Adrenal gland (tissue), 9 donors: ENCODE measurements at regions not wholly inside any gene's neighbourhood (a gene's known extent, or its start where the extent isn't known, plus 50 kb on each side); places are given as distances from the start of the nearest gene placed in this dataset.
A peak's percentile ranks its signal among the peaks of the same experiment; 100 is the strongest.

Experiments used
- DNase-seq, 7 donors: peaks; one replicate each; pipeline ENCODE4 v3.0.0-alpha.2; 2019 to 2020
- H3K27ac ChIP-seq, 5 donors: fragments of 200-600 bp; sonication (generic) in 4 of 5; 1 replicate in 3 of 5; 2 replicates in 2 of 5; pipeline versions ENCODE4 v1.5.1 to v1.8.0; 2016 to 2020; ENCODE audit warnings: mild to moderate bottlenecking in 1 of 5
- H3K27me3 ChIP-seq: fragments of 200-600 bp; 2 replicates; pipeline ENCODE4 v1.8.0; 2021
- H3K36me3 ChIP-seq, 2 donors: fragments of 200-600 bp; replicated peaks in 1 of 2; 1 replicate in 1 of 2; 2 replicates in 1 of 2; pipeline versions ENCODE4 v1.5.1 to v1.8.0; 2018 to 2022
- H3K4me1 ChIP-seq, 2 donors: fragments of 200-600 bp; replicated peaks in 1 of 2; 1 replicate in 1 of 2; 2 replicates in 1 of 2; pipeline versions ENCODE4 v1.5.1 to v1.8.0; 2018 to 2021
- H3K4me3 ChIP-seq, 4 donors: fragments of 200-600 bp; sonication (generic) in 3 of 4; one replicate each; pipeline ENCODE4 v1.5.1; 2016 to 2018
- H3K9me3 ChIP-seq, 3 donors: fragments of 200-600 bp; sonication (generic) in 1 of 3; replicated peaks in 1 of 3; 1 replicate in 2 of 3; 2 replicates in 1 of 3; pipeline versions ENCODE4 v1.5.1 to v1.8.0; 2016 to 2021
- POLR2A ChIP-seq, 2 donors: fragments of 450-650 bp; IDR thresholded peaks; one replicate each; pipeline ENCODE4 v1.6.1; 2017; ENCODE audit warnings: antibody characterized with exemption in 2 of 2, mild to moderate bottlenecking in 2 of 2, moderate library complexity in 1 of 2
- WGBS, 4 donors: extraction: QIAGEN DNeasy Blood & Tissue Kit in 2 of 4; methylation state at CpG; one replicate each; pipeline versions ENCODE4 v1.1.5 to v1.1.7; 2013 to 2017; 5-methylcytosine and 5-hydroxymethylcytosine counted together
- intact Hi-C, 2 donors: fragments of 100-400 bp; cut with DNase I; formaldehyde crosslinking; loops; one replicate each; pipeline versions ENCODE4 v1.14.1 to v1.15.0; 2022 to 2023
- TF ChIP-seq, protein P1 (sequence below), 6 experiments: fragments of 450-650 bp in 4 of 6; fragments of 200-600 bp in 2 of 6; sonication (generic) in 1 of 6; IDR thresholded peaks; 1 replicate in 5 of 6; 2 replicates in 1 of 6; pipeline versions ENCODE4 v1.5.1 to v1.8.0; 2016 to 2021; ENCODE audit warnings: antibody characterized with exemption in 6 of 6, mild to moderate bottlenecking in 2 of 6, moderate library complexity in 1 of 6
- donor health status: healthy with polysubstance abuse.
- donor health status: Bipolar disorder and iron deficiency.
- donor health status: DM: yes; HTN: yes; CAD: no.
- donor health status: DM: no; HTN: no; CAD: no.
- donor health status: DM: no; HTN: no; CAD: no.

DNA sequence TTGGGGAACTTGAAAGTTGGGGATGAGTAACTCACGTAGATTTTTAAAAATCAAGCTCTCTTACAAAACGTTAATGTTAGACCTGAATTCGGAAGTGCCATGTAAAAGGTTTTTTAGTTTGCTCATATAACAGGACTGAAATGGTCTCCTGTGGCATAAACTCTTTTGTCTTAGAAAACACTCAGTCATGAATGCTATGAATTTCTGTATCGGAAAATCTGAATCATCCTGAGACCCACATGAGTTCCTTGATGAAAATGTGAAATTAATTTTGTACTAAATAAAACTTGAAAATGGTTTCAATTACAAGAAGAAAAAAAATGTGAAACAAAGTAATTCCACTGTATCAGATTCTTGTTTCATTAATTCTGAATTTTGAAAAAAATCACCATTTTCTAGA, 134.8 kb upstream of the BMPER start:
- no peaks in the 10 kb centered on the region for H3K27me3 ChIP-seq
- no peaks in the 10 kb centered on the region for H3K36me3 ChIP-seq
- H3K9me3 ChIP-seq, result no peaks in the 10 kb centered on the region
- H3K4me3 ChIP-seq, result no peak overlapping the region
- H3K4me1 ChIP-seq, result no peaks in the 10 kb centered on the region
- TF ChIP-seq POLR2A (IDR thresholded peaks at IDR 0.05), result no peak
- TF ChIP-seq, protein P1, sequence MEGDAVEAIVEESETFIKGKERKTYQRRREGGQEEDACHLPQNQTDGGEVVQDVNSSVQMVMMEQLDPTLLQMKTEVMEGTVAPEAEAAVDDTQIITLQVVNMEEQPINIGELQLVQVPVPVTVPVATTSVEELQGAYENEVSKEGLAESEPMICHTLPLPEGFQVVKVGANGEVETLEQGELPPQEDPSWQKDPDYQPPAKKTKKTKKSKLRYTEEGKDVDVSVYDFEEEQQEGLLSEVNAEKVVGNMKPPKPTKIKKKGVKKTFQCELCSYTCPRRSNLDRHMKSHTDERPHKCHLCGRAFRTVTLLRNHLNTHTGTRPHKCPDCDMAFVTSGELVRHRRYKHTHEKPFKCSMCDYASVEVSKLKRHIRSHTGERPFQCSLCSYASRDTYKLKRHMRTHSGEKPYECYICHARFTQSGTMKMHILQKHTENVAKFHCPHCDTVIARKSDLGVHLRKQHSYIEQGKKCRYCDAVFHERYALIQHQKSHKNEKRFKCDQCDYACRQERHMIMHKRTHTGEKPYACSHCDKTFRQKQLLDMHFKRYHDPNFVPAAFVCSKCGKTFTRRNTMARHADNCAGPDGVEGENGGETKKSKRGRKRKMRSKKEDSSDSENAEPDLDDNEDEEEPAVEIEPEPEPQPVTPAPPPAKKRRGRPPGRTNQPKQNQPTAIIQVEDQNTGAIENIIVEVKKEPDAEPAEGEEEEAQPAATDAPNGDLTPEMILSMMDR (IDR thresholded peaks at IDR 0.05), result no peak
- intact Hi-C loops, result no loop called here
- 90 to 96% (median 92%) methylated on average over 4 of the region's 4 CpGs for WGBS, 4 donors
- H3K27ac ChIP-seq, result no peak overlapping the region
- DNase-seq, result no peak

DNA sequence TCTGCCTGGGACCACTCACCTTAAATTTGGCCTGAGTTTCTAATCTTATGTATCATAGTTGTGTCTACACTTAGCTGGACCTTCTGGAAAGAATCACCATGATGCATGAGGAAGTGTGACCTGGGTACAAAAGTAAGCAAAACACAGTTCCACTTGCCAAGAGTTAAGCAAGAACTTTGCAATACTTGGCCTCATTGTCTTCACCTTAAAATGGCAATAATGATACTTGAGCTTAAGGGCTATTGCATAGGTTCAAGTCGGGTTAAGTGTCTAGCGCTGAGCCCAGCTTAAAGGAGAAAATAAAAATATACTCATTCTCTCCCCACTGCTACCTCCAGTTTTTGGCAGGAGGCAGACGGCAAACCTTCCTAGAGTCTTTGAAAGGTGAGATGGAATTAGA, 133.9 kb upstream of the BMPER start:
- intact Hi-C loops, result no loop called here
- Histone ChIP-seq H3K9me3 (no peaks in the 10 kb centered on the region), H3K4me3 (no peak overlapping the region), H3K4me1 (no peaks in the 10 kb centered on the region), H3K27ac (no peak overlapping the region), H3K36me3 (no peaks in the 10 kb centered on the region), H3K27me3 (no peaks in the 10 kb centered on the region)
- TF ChIP-seq, protein P1 (IDR thresholded peaks at IDR 0.05), result no peak
- 58 to 97% (median 64%) methylated on average over 3 of the region's 3 CpGs for WGBS, 4 donors
- no peak for DNase-seq

DNA sequence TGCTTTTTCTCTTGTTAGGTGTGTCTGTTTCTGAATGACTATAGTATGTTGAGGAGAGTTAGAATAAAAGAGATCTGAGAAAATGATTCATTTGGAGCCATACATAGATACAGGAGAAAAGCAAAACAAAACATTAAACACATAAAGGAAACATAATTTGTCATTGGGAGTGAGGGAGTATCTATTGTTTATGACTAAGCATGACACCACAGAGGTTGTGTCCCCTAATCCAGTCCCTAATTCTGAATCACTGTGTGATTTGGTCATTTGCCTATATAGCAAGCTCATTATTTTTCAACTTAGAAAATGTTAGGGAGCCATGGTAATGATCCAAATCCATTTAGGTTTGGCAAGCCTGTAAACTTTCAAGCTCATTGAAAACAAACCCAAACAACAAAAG, 132.3 kb upstream of the BMPER start:
- Histone ChIP-seq H3K9me3 (no peaks in the 10 kb centered on the region), H3K27me3 (no peaks in the 10 kb centered on the region), H3K27ac (no peak overlapping the region), H3K4me3 (no peak overlapping the region), H3K36me3 (no peaks in the 10 kb centered on the region), H3K4me1 (no peaks in the 10 kb centered on the region)
- TF ChIP-seq, protein P1 (IDR thresholded peaks at IDR 0.05), result no peak
- no peak for TF ChIP-seq POLR2A (IDR thresholded peaks at IDR 0.05)
- DNase-seq, result no peak
- intact Hi-C loops, result no loop called here

DNA sequence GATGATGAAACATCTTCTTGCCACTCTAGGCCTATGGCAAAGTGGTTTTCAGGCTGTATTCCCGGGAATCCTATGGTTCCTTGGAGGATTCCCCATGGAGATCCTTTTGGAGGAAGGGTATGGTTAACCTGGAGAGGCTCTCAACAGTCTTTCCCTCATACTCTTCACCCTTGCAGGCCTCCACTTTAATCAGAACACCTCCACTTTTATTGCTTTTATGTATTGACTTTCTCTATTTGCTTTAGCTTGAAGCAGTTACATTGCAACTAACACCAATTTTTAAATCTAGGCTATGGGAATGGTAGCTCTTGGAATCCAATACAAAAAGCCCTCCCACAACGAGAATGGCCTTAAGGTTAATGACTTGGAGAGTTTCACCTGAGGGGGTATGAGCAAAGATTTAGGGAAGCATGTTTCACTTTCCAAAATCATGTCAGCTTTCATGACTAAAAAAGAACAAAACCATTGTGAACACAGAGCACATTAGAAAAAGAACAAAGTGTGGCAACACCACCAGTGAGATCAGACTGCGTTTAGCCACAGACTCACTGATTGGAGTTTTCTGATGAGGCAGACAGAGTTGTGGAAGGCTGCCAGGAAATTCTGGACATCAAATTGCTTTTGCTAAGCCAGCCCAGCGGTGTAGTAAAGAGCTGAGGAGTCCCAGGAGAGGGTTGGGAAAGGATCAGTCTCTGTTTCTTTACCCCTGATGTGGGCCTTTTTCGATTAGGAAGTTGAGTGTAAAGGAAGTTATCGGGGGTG, 130.4 kb upstream of the BMPER start:
- Histone ChIP-seq H3K4me1 (no peaks in the 10 kb centered on the region), H3K36me3 (no peaks in the 10 kb centered on the region), H3K27ac (no peak overlapping the region), H3K4me3 (no peak overlapping the region), H3K9me3 (no peaks in the 10 kb centered on the region), H3K27me3 (no peaks in the 10 kb centered on the region)
- no peak for TF ChIP-seq POLR2A (IDR thresholded peaks at IDR 0.05)
- TF ChIP-seq, protein P1 (IDR thresholded peaks at IDR 0.05), result no peak
- intact Hi-C loops, result no loop called here
- DNase-seq, result peak in 3 of 7 donors; percentile 10 to 23 (median 17)
- 75 to 92% (median 85%) methylated on average over 6 of the region's 6 CpGs for WGBS, 4 donors
